GM12865 (cell line): ENCODE measurements at regions not wholly inside any gene's neighbourhood (a gene's known extent, or its start where the extent isn't known, plus 50 kb on each side); places are given as distances from the start of the nearest gene placed in this dataset.

Experiments
- DNase-seq: peaks from one replicate; pipeline ENCODE4 v3.0.0; 2010; ENCODE audit warnings: low read depth
- H3K4me3 ChIP-seq: 2 replicates; pipeline ENCODE4 v1.5.1; 2011; ENCODE audit warnings: mild to moderate bottlenecking, low read depth, low read length, control low read depth
- TF ChIP-seq, protein P1 (sequence below): IDR thresholded peaks from 2 replicates; pipeline ENCODE4 v1.5.1; 2011; ENCODE audit warnings: low read length, control low read depth, low read depth, inconsistent platforms; ENCODE audit not compliant: insufficient read depth; ENCODE audit errors: missing control alignments

DNA sequence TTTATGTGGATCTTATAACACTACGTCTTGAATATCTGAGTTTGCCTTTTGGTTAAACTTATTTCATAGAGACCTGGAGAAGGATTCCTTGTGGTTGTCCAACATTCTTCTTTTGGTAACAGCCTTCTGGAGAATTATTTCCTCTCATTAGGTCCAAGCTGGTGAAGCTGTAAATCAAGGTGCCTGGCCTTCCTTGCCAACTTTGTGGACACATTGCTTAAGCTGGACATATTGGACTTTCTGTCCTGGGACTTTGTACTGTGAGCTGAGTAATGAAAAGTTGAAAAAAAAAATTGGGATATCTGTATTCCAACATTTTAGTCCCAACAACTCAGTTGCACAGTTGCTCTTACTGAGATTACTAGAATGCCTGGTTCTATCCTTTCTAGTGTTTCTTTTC lies 186.2 kb downstream of the HAO1 start:
- no peak for DNase-seq
- H3K4me3 ChIP-seq: no peak overlapping the region
- TF ChIP-seq, protein P1, sequence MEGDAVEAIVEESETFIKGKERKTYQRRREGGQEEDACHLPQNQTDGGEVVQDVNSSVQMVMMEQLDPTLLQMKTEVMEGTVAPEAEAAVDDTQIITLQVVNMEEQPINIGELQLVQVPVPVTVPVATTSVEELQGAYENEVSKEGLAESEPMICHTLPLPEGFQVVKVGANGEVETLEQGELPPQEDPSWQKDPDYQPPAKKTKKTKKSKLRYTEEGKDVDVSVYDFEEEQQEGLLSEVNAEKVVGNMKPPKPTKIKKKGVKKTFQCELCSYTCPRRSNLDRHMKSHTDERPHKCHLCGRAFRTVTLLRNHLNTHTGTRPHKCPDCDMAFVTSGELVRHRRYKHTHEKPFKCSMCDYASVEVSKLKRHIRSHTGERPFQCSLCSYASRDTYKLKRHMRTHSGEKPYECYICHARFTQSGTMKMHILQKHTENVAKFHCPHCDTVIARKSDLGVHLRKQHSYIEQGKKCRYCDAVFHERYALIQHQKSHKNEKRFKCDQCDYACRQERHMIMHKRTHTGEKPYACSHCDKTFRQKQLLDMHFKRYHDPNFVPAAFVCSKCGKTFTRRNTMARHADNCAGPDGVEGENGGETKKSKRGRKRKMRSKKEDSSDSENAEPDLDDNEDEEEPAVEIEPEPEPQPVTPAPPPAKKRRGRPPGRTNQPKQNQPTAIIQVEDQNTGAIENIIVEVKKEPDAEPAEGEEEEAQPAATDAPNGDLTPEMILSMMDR: no peak

- no peak overlapping the region for H3K4me3 ChIP-seq
- DNase-seq: no peak
Measured at GRCh38 chr20:7758406-7758805, 181.9 kb downstream of the HAO1 start.

DNA sequence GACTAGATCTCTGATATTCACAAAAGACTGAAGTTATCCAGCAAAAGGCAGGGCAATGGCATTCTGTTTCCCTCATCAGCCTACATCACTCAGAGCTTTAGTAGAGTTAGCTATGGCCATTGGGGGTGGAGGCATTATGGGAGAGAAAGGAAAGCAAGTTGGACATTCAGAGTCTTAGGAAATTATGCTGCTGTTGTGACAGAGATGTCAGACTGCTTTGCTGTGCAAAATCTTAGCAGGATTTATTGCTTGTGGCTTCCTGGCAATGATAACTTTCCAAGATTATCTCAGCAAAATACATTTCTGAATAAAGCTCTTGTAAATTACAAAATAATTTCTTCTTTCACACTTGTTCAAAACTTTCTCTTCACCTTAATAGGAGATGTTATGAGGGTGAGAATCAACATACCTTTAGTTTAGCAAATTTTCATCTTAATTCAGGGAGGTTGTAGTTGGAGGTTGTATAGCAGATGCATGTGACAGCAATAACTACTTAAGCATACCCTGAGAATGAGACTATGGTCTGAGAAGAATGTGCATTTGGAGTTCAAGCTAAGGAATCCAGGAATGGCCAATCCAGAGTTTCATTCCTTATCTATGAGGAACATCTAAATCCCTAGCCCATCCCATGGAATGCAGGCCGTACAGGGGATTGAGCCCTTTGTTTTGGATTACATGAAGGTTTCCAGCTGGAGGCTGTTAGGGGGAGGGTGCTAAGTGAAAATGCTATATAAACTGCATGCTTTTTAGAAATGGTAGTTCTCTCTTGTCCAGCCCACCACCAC lies 179.8 kb downstream of the HAO1 start:
- H3K4me3 ChIP-seq: no peak overlapping the region
- DNase-seq: no peak
- TF ChIP-seq, protein P1: no peak

More at GRCh38 chr20:7758406-7758805, 181.9 kb downstream of the HAO1 start:
- TF ChIP-seq, protein P1: no peak

DNA sequence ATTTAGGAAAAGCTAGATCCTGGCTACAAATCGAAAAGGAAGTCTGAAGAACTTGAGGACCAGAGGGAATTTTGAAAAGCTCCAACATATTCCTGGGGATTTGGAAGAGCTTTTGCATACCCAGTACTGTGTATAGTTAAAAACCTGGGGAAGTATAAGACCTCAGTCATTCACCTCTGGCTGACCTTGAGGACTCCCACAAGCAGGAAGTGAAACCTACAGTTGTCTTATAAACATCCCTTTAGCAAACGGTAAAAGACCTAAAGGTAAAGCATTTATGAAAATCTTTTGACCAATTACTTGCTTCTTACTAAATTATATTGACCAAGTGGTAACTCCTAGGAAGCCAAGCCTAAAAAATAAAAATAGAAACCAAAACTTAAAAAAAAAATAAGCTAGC lies 175.0 kb downstream of the HAO1 start:
- peak; percentile 5 for DNase-seq
- TF ChIP-seq, protein P1: no peak
- no peak overlapping the region for H3K4me3 ChIP-seq

- no peak overlapping the region for H3K4me3 ChIP-seq
- no peak for DNase-seq
- TF ChIP-seq, protein P1: no peak
Measured at GRCh38 chr20:7770046-7770445, 170.2 kb downstream of the HAO1 start.

- TF ChIP-seq, protein P1: no peak
- DNase-seq: peak; percentile 73
- H3K4me3 ChIP-seq: no peak overlapping the region
Measured at GRCh38 chr20:7770578-7770977, 169.7 kb downstream of the HAO1 start.

DNA sequence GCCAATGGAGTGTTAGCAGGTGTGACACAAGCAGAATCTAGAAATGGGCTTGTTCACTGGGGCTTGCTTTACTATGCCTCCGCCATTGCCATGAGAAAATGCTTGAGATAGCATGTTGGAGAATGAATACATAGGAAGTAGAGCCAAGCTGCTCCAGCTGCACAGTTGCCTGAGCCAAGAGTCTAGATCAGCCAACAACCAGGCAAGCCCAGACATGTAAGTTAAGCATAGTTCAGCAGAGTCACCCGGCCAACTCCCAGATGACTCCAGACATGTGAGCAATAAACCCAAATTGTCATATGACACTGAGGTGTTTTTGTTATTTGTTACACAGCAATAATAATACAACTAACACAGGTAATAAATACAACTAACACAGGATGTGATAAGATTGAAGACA lies 167.9 kb downstream of the HAO1 start:
- TF ChIP-seq, protein P1: no peak
- no peak overlapping the region for H3K4me3 ChIP-seq
- DNase-seq: no peak
